Stimulated activated naive CD8-positive, alpha-beta T cell treated with anti-CD3 and anti-CD28 coated beads, Interleukin-15, Interleukin-2, amounts not matched to agents 100 U/mL and 50 U/mL, for 24 hours (primary cell): ENCODE measurements at regions not wholly inside any gene's neighbourhood (a gene's known extent, or its start where the extent isn't known, plus 50 kb on each side); places are given as distances from the start of the nearest gene placed in this dataset.
A peak's percentile ranks its signal among the peaks of the same experiment; 100 is the strongest.

Experiments used
- ATAC-seq: fragments of 150-1000 bp; cut with Tn5 transposase; one replicate; pipeline ENCODE4 v1.10.0; 2021
- DNase-seq: peaks from one replicate; pipeline ENCODE4 v3.0.0; 2021

GRCh38 chr11:8826139-8826786 lies 84.7 kb upstream of the AKIP1 start:
- ATAC-seq (no peak), DNase-seq (no peak)

- DNase-seq: no peak
- ATAC-seq: no peak
Observed at GRCh38 chr11:8826901-8827560, 84.0 kb upstream of the AKIP1 start.

GRCh38 chr11:8828046-8828445 lies 82.9 kb upstream of the AKIP1 start:
- ATAC-seq (no peak), DNase-seq (no peak)

- DNase-seq (no peak), ATAC-seq (no peak)
Observed at GRCh38 chr11:8828580-8829361, 82.2 kb upstream of the AKIP1 start.

- ATAC-seq (no peak), DNase-seq (no peak)
Observed at GRCh38 chr11:8829556-8829955, 81.4 kb upstream of the AKIP1 start.

GRCh38 chr11:8830641-8831040 lies 80.3 kb upstream of the AKIP1 start:
- ATAC-seq (no peak), DNase-seq (no peak)

- ATAC-seq: no peak
- no peak for DNase-seq
Observed at GRCh38 chr11:8831861-8832260, 79.1 kb upstream of the AKIP1 start.

- DNase-seq: peak; percentile 30
- peak; percentile 68 for ATAC-seq
Observed at GRCh38 chr11:8832571-8833260, 78.3 kb upstream of the AKIP1 start.

GRCh38 chr11:8833568-8834315 lies 77.2 kb upstream of the AKIP1 start:
- no peak for DNase-seq

GRCh38 chr11:8834379-8834778 lies 76.6 kb upstream of the AKIP1 start:
- DNase-seq: no peak
- ATAC-seq: no peak

More at GRCh38 chr11:8833568-8834315, 77.2 kb upstream of the AKIP1 start:
- no peak for ATAC-seq

- no peak for DNase-seq
Observed at GRCh38 chr11:8838248-8838647, 72.7 kb upstream of the AKIP1 start.

GRCh38 chr11:8839306-8839956 lies 71.6 kb upstream of the AKIP1 start:
- no peak for DNase-seq
- ATAC-seq: no peak

More at GRCh38 chr11:8838248-8838647, 72.7 kb upstream of the AKIP1 start:
- ATAC-seq: no peak

GRCh38 chr11:8839957-8840945 lies 70.7 kb upstream of the AKIP1 start:
- ATAC-seq: peak; percentile 88

GRCh38 chr11:8841899-8842298 lies 69.1 kb upstream of the AKIP1 start:
- ATAC-seq (no peak), DNase-seq (peak; percentile 18)

More at GRCh38 chr11:8839957-8840945, 70.7 kb upstream of the AKIP1 start:
- DNase-seq: peak; percentile 66

- DNase-seq (no peak), ATAC-seq (no peak)
Observed at GRCh38 chr11:8858808-8859207, 52.2 kb upstream of the AKIP1 start.
